Pancreas (tissue), 10 donors: ENCODE measurements at regions not wholly inside any gene's neighbourhood (a gene's known extent, or its start where the extent isn't known, plus 50 kb on each side); places are given as distances from the start of the nearest gene placed in this dataset.

Experiments used
- ATAC-seq, 4 donors: fragments of 200-7000 bp; cut with Tn5 transposase; one replicate each; pipeline versions ENCODE4 v1.8.0 to v1.9.1; 2020; ENCODE audit warnings: mild to moderate bottlenecking in 4 of 4, moderate library complexity in 4 of 4
- DNase-seq, 6 donors: peaks; one replicate each; pipeline ENCODE4 v3.0.0-alpha.2; 2020
- FAIRE-seq: peaks from 2 replicates; lab custom pipeline; 2012; peaks lifted over from hg19 to GRCh38; lab: Jason Lieb, UNC
- H3K27ac ChIP-seq, 4 donors: fragments of 200-600 bp; sonication (generic); 1 replicate in 3 of 4; 2 replicates in 1 of 4; pipeline versions ENCODE4 v1.5.0 to v1.8.0; 2020
- H3K27me3 ChIP-seq, 4 donors: fragments of 200-600 bp; one replicate each; pipeline ENCODE4 v1.8.0; 2021
- H3K36me3 ChIP-seq, 3 donors: fragments of 200-600 bp; sonication (generic) in 1 of 3; one replicate each; pipeline versions ENCODE4 v1.5.0 to v1.8.0; 2020 to 2021
- H3K4me1 ChIP-seq, 3 donors: fragments of 200-600 bp; one replicate each; pipeline ENCODE4 v1.8.0; 2021
- H3K4me3 ChIP-seq, 4 donors: fragments of 200-600 bp; sonication (generic) in 2 of 4; one replicate each; pipeline versions ENCODE4 v1.5.0 to v1.8.0; 2020 to 2021
- H3K9me3 ChIP-seq, 4 donors: fragments of 200-600 bp; one replicate each; pipeline ENCODE4 v1.8.0; 2021
- CTCF ChIP-seq, 4 donors: fragments of 200-600 bp; sonication (generic) in 3 of 4; IDR thresholded peaks; one replicate each; pipeline versions ENCODE4 v1.5.0 to v1.8.0; 2021; ENCODE audit warnings: antibody characterized with exemption in 4 of 4
- WGBS, 2 donors: extraction: QIAGEN DNeasy Blood & Tissue Kit; methylation state at CpG; one replicate each; pipeline ENCODE4 v1.1.7; 2013; 5-methylcytosine and 5-hydroxymethylcytosine counted together
- intact Hi-C, 3 donors: fragments of 100-400 bp; cut with DNase I; formaldehyde crosslinking; loops; one replicate each; pipeline versions ENCODE4 v1.11.1 to v1.14.2; 2022
- donor health status: healthy with polysubstance abuse.
- donor health status: DM: no; HTN: no; CAD: no; lungs with moderate emphysema.
- donor health status: DM: no; HTN: no; CAD: no.
- donor health status: control.
- donor health status: control.
- donor health status: Bipolar disorder and iron deficiency.
- donor health status: DM: yes; HTN: yes; CAD: no.
- donor health status: DM: no; HTN: no; CAD: no.
- donor health status: DM: no; HTN: no; CAD: no.
- donor health status: DM: yes; HTN: yes; CAD: no.

- intact Hi-C loops: no loop called here
- Histone ChIP-seq H3K27ac (no peak overlapping the region), H3K4me1 (no peaks in the 10 kb centered on the region), H3K4me3 (no peak overlapping the region), H3K9me3 (no peaks in the 10 kb centered on the region), H3K27me3 (peaks cover 0 to 8% (median 0%) of the 10 kb centered on the region in 4 donors), H3K36me3 (no peaks in the 10 kb centered on the region)
- WGBS, 2 donors: 37 to 40% methylated on average over 6 of the region's 6 CpGs
- DNase-seq (no peak), ATAC-seq (no peak), FAIRE-seq (no peak)
- no peak for TF ChIP-seq CTCF (IDR thresholded peaks at IDR 0.05)
Observed at GRCh38 chrX:139200793-139201192, 329.7 kb upstream of the F9 start.

GRCh38 chrX:139200346-139200745, 330.2 kb upstream of the F9 start:
- Histone ChIP-seq H3K4me1 (no peaks in the 10 kb centered on the region), H3K27ac (no peak overlapping the region), H3K9me3 (no peaks in the 10 kb centered on the region), H3K36me3 (no peaks in the 10 kb centered on the region), H3K4me3 (no peak overlapping the region), H3K27me3 (peaks cover 0 to 8% (median 0%) of the 10 kb centered on the region in 4 donors)
- no peak for DNase-seq
- intact Hi-C loops: no loop called here
- no peak for TF ChIP-seq CTCF (IDR thresholded peaks at IDR 0.05)
- 47 to 79% methylated on average over 2 of the region's 2 CpGs for WGBS, 2 donors
- no peak for ATAC-seq
- FAIRE-seq: no peak

GRCh38 chrX:139199933-139200332, 330.6 kb upstream of the F9 start:
- intact Hi-C loops: no loop called here
- Histone ChIP-seq H3K27ac (no peak overlapping the region), H3K4me3 (no peak overlapping the region), H3K9me3 (no peaks in the 10 kb centered on the region), H3K4me1 (no peaks in the 10 kb centered on the region), H3K27me3 (peaks cover 0 to 5% (median 0%) of the 10 kb centered on the region in 4 donors), H3K36me3 (no peaks in the 10 kb centered on the region)
- DNase-seq (no peak), ATAC-seq (no peak), FAIRE-seq (no peak)
- no peak for TF ChIP-seq CTCF (IDR thresholded peaks at IDR 0.05)
- 64 to 82% methylated on average over 2 of the region's 2 CpGs for WGBS, 2 donors

DNA sequence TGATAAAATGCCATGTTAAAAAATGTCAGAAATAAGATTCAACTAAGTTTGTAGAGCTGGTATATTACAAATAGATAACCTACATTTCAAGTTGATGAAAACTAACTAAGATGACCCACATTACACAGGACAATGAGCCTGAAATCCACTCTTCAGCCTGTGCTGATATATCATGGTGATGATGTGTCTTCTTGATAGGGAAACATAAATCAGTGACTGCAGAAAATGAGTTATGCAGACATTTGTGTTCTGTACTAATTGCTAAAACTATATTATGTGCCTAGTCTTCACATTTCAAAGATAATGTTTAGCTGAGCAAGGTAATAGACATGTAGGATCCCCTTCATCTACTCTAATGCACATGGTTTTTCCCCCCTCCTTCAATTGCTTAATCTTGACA, 331.6 kb upstream of the F9 start:
- Histone ChIP-seq H3K27me3 (no peaks in the 10 kb centered on the region), H3K4me1 (no peaks in the 10 kb centered on the region), H3K27ac (no peak overlapping the region), H3K9me3 (no peaks in the 10 kb centered on the region), H3K4me3 (no peak overlapping the region), H3K36me3 (no peaks in the 10 kb centered on the region)
- ATAC-seq: no peak
- FAIRE-seq: no peak
- TF ChIP-seq CTCF (IDR thresholded peaks at IDR 0.05): no peak
- DNase-seq: no peak
- intact Hi-C loops: no loop called here

GRCh38 chrX:139196890-139197289, 333.6 kb upstream of the F9 start:
- Histone ChIP-seq H3K27ac (no peak overlapping the region), H3K9me3 (no peaks in the 10 kb centered on the region), H3K4me1 (no peaks in the 10 kb centered on the region), H3K27me3 (peaks cover 0 to 5% (median 0%) of the 10 kb centered on the region in 4 donors), H3K4me3 (no peak overlapping the region), H3K36me3 (no peaks in the 10 kb centered on the region)
- intact Hi-C loops: no loop called here
- no peak for ATAC-seq
- 32 to 42% methylated on average over 3 of the region's 3 CpGs for WGBS, 2 donors
- DNase-seq: no peak
- TF ChIP-seq CTCF (IDR thresholded peaks at IDR 0.05): no peak
- no peak for FAIRE-seq
